ENCODE measurements at regions not wholly inside any gene's neighbourhood (a gene's known extent, or its start where the extent isn't known, plus 50 kb on each side); places are given as distances from the start of the nearest gene placed in this dataset.

- POLR2A ChIA-PET, result no interaction called here
- no peak for ATAC-seq
- H3K36me3 Mint-ChIP-seq, result peaks cover 5% of the 10 kb centered on the region; the same call in 1 of the 2 replicates
Observed at GRCh38 chr4:59525885-59526284, 1674.2 kb upstream of the ADGRL3 start.

GRCh38 chr4:59535541-59535940, 1664.6 kb upstream of the ADGRL3 start:
- H3K27ac Mint-ChIP-seq, result no peak overlapping the region
- CTCF ChIA-PET, result no interaction called here
- peaks cover 4% of the 10 kb centered on the region; the same call in 1 of the 2 replicates for H3K9me3 Mint-ChIP-seq
- ATAC-seq (no peak), DNase-seq (ENCODE audit: low spot score) (no peak)
- POLR2A ChIA-PET, result no interaction called here
- H3K36me3 Mint-ChIP-seq, result no peaks in the 10 kb centered on the region
- no peak overlapping the region for H3K4me3 Mint-ChIP-seq
- TF ChIP-seq ATF1 (CRISPR knock-in tag; IDR thresholded peaks at IDR 0.05) (no peak), ESRRA (CRISPR knock-in tag; IDR thresholded peaks at IDR 0.05; ENCODE audit: borderline replicate concordance) (no peak)
- no peaks in the 10 kb centered on the region for H3K4me1 Mint-ChIP-seq
- H3K27me3 Mint-ChIP-seq (ENCODE audit: low read depth), result no peaks in the 10 kb centered on the region

More at GRCh38 chr4:59525885-59526284, 1674.2 kb upstream of the ADGRL3 start:
- CTCF ChIA-PET, result no interaction called here
- peaks cover 8% of the 10 kb centered on the region for H3K9me3 Mint-ChIP-seq
- no peaks in the 10 kb centered on the region for H3K4me1 Mint-ChIP-seq
- H3K27me3 Mint-ChIP-seq (ENCODE audit: low read depth), result no peaks in the 10 kb centered on the region
- H3K4me3 Mint-ChIP-seq, result no peak overlapping the region
- no peak overlapping the region for H3K27ac Mint-ChIP-seq
- TF ChIP-seq NR3C1 (CRISPR knock-in tag; conservative IDR thresholded peaks at IDR 0.05; ENCODE audit: low read depth), result no peak
- TF ChIP-seq TCF7 (CRISPR knock-in tag; IDR thresholded peaks at IDR 0.05; ENCODE audit: low read depth), result no peak
- no peak for TF ChIP-seq ATF3 (CRISPR knock-in tag; conservative IDR thresholded peaks at IDR 0.05)
- TF ChIP-seq SP1 (CRISPR knock-in tag; conservative IDR thresholded peaks at IDR 0.05), result no peak
- TF ChIP-seq ZNF671 (CRISPR knock-in tag; IDR thresholded peaks at IDR 0.05), result no peak
- no peak for DNase-seq (ENCODE audit: low spot score)

- H3K4me3 Mint-ChIP-seq, result no peak overlapping the region
- no peaks in the 10 kb centered on the region for H3K36me3 Mint-ChIP-seq
- POLR2A ChIA-PET, result no interaction called here
- TF ChIP-seq GRHL2 (CRISPR knock-in tag; IDR thresholded peaks at IDR 0.05; ENCODE audit: insufficient replicate concordance, severe bottlenecking) (no peak), PRRX2 (CRISPR knock-in tag; IDR thresholded peaks at IDR 0.05) (no peak), HMGXB4 (CRISPR knock-in tag; IDR thresholded peaks at IDR 0.05) (no peak), MAX (CRISPR knock-in tag; IDR thresholded peaks at IDR 0.05) (no peak)
- no peak overlapping the region for H3K27ac Mint-ChIP-seq
- H3K27me3 Mint-ChIP-seq (ENCODE audit: low read depth), result no peaks in the 10 kb centered on the region
- H3K4me1 Mint-ChIP-seq, result no peaks in the 10 kb centered on the region
- ATAC-seq (no peak), DNase-seq (ENCODE audit: low spot score) (no peak)
- peaks cover 4% of the 10 kb centered on the region; the same call in 1 of the 2 replicates for H3K9me3 Mint-ChIP-seq
- CTCF ChIA-PET, result no interaction called here
Observed at GRCh38 chr4:59536428-59536827, 1663.7 kb upstream of the ADGRL3 start.

- no peak for ATAC-seq
- Mint-ChIP-seq H3K9me3 (peaks cover 1% of the 10 kb centered on the region; the same call in 1 of the 2 replicates), H3K27me3 (ENCODE audit: low read depth) (no peaks in the 10 kb centered on the region), H3K4me3 (no peak overlapping the region), H3K36me3 (no peaks in the 10 kb centered on the region), H3K27ac (no peak overlapping the region), H3K4me1 (no peaks in the 10 kb centered on the region)
- DNase-seq (ENCODE audit: low spot score), result no peak
- ChIA-PET POLR2A (no interaction called here), CTCF (no interaction called here)
- TF ChIP-seq FOXP1 (CRISPR knock-in tag; IDR thresholded peaks at IDR 0.05; ENCODE audit: borderline replicate concordance), result no peak
- no peak for TF ChIP-seq HMGA2 (CRISPR knock-in tag; IDR thresholded peaks at IDR 0.05)
- no peak for TF ChIP-seq TEAD4 (CRISPR knock-in tag; IDR thresholded peaks at IDR 0.05)
- TF ChIP-seq TCF7 (CRISPR knock-in tag; IDR thresholded peaks at IDR 0.05; ENCODE audit: low read depth), result no peak
- TF ChIP-seq ZNF425 (CRISPR knock-in tag; conservative IDR thresholded peaks at IDR 0.05), result no peak
- TF ChIP-seq ATF3 (CRISPR knock-in tag; conservative IDR thresholded peaks at IDR 0.05), result no peak
- TF ChIP-seq ZNF281 (CRISPR knock-in tag; IDR thresholded peaks at IDR 0.05), result no peak
- no peak for TF ChIP-seq ZSCAN18 (CRISPR knock-in tag; IDR thresholded peaks at IDR 0.05)
- no peak for TF ChIP-seq ZNF232 (CRISPR knock-in tag; IDR thresholded peaks at IDR 0.05)
- no peak for TF ChIP-seq NR3C1 (CRISPR knock-in tag; conservative IDR thresholded peaks at IDR 0.05; ENCODE audit: low read depth)
Observed at GRCh38 chr4:59537246-59537886, 1662.8 kb upstream of the ADGRL3 start.

All from WTC11 (cell line).